ENCODE measurements at regions not wholly inside any gene's neighbourhood (a gene's known extent, or its start where the extent isn't known, plus 50 kb on each side); places are given as distances from the start of the nearest gene placed in this dataset.

DNA sequence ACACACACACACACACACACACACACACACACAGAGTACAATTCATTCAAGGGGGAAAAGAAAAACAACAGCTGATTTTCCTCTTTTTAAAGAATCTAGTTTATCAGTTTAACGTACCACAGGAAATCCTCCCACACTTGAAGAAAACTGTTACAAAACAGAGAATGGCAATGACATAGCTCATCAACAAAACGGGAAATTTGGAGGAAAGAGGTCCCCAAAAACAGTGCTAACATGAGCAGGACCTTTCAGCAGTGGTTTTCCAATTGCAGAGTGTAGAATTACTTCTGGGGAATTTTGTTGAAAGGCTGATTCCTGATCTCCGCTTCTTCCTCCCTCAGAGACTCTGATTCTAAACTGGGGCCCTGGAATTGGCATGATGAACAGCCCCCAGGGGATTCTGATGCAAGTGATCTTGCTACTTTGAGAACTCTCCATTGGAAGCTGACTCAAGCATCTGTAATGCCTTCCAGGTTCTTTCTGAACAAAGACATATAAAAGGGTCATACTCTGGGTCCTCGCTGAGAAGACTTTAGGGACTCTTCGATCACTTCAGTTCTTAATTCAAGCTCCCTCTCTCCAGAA lies 442.6 kb upstream of the PROK2 start:
- no peak overlapping the region for H3K4me3 ChIP-seq (ENCODE audit: extremely low read depth, insufficient read depth, low read length, poor library complexity, severe bottlenecking)
- H3K9me3 ChIP-seq (ENCODE audit: control insufficient read depth, low read length), result peaks cover 22% of the 10 kb centered on the region
- H3K36me3 ChIP-seq (ENCODE audit: control insufficient read depth, insufficient read depth, low read length), result no peaks in the 10 kb centered on the region
- 85 to 92% methylated on average over 4 of the region's 5 CpGs for WGBS, 2 experiments (ENCODE audit: insufficient coverage in 2 of 2)
- no peak overlapping the region for H3K27ac ChIP-seq (ENCODE audit: low read depth, low read length, severe bottlenecking)
- no peaks in the 10 kb centered on the region for H3K4me1 ChIP-seq (ENCODE audit: control insufficient read depth, insufficient read depth, low read length, poor library complexity, severe bottlenecking)

DNA sequence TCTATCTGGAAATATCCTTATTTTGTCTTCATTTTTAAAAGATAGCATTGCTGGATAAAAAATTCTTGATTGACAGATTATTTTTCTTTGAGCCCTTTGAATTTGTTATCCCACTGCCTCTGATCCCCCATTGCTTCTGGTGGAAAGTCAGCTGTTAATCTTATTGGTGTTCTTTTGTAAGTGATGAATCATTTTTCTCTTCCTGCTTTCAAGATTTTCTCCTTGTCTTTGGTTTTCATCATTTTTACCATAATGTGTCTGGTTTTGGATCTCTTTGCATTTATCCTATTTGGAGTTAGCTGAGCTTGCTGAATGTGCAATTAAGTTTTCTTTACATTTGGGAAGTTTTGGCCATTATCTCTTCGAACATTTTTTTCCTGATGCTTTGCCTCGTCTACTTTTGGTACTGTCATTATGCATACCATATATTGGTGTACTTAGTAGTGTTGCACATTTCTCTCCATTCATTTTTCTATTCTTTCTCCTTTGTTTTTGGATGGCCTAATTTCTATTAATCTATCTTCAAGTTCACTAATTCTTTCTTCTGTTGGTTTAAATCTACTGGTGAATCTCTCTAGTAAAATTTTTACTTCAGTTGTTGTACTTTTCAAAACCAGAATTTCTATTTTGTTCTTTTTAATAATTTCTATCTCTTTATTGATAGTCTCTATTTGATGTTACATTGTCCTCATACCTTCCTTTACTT lies 440.0 kb upstream of the PROK2 start:
- Histone ChIP-seq H3K9me3 (ENCODE audit: control insufficient read depth, low read length) (peaks cover 22% of the 10 kb centered on the region), H3K36me3 (ENCODE audit: control insufficient read depth, insufficient read depth, low read length) (no peaks in the 10 kb centered on the region), H3K4me1 (ENCODE audit: control insufficient read depth, insufficient read depth, low read length, poor library complexity, severe bottlenecking) (no peaks in the 10 kb centered on the region), H3K4me3 (ENCODE audit: extremely low read depth, insufficient read depth, low read length, poor library complexity, severe bottlenecking) (no peak overlapping the region), H3K27ac (ENCODE audit: low read depth, low read length, severe bottlenecking) (no peak overlapping the region)
- WGBS, 2 experiments (ENCODE audit: insufficient coverage in 2 of 2), result no CpG with 5 or more reads among the region's 2 CpGs

DNA sequence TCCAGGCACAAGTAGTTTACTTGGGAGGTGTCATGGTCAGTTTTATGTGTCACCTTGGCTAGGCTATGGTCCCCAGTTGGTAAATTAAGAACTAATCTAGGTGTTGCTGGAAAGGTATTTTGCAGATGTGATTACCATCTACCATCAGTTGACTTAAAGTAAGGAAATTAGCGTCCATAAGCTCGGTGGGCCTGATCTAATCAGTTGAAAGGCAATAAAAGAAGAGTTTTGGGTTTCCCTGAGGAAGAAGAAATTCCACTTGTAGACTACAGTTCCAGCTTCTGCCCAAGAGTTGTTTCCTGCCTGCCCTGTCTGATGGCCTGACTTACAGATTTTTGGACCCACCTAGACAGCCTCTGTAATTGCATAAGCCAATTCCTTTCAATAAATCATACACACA lies 438.7 kb upstream of the PROK2 start:
- Histone ChIP-seq H3K9me3 (ENCODE audit: control insufficient read depth, low read length) (peaks cover 22% of the 10 kb centered on the region), H3K4me1 (ENCODE audit: control insufficient read depth, insufficient read depth, low read length, poor library complexity, severe bottlenecking) (no peaks in the 10 kb centered on the region), H3K36me3 (ENCODE audit: control insufficient read depth, insufficient read depth, low read length) (no peaks in the 10 kb centered on the region), H3K27ac (ENCODE audit: low read depth, low read length, severe bottlenecking) (no peak overlapping the region), H3K4me3 (ENCODE audit: extremely low read depth, insufficient read depth, low read length, poor library complexity, severe bottlenecking) (no peak overlapping the region)
- WGBS, 2 experiments (ENCODE audit: insufficient coverage in 2 of 2), result 100% methylated on average over 2 of the region's 2 CpGs; no CpG with 5 or more reads in 1 of the 2 experiments

DNA sequence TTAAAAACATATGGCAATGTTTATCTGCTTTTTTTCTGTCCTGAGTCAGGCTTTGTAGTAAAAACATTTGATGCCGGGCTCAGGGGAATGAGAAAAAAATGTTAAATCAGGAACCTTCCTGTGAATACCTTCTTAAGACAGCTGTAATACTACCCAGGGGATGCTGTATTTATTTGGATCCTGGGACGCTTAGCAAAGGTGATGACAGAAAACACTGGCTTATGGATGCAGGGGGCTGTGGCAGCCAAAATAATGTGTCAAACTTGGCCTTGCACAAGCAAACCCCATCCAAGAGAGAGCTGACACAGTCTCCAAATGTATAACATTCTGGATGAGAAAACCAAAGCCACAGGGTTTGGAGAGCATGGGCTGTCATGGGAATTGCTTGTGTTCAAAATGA lies 438.2 kb upstream of the PROK2 start:
- Histone ChIP-seq H3K36me3 (ENCODE audit: control insufficient read depth, insufficient read depth, low read length) (no peaks in the 10 kb centered on the region), H3K4me1 (ENCODE audit: control insufficient read depth, insufficient read depth, low read length, poor library complexity, severe bottlenecking) (no peaks in the 10 kb centered on the region), H3K4me3 (ENCODE audit: extremely low read depth, insufficient read depth, low read length, poor library complexity, severe bottlenecking) (no peak overlapping the region), H3K9me3 (ENCODE audit: control insufficient read depth, low read length) (peaks cover 22% of the 10 kb centered on the region), H3K27ac (ENCODE audit: low read depth, low read length, severe bottlenecking) (no peak overlapping the region)
- WGBS, 2 experiments (ENCODE audit: insufficient coverage in 2 of 2), result 78% methylated on average over 2 of the region's 2 CpGs; no CpG with 5 or more reads in 1 of the 2 experiments

DNA sequence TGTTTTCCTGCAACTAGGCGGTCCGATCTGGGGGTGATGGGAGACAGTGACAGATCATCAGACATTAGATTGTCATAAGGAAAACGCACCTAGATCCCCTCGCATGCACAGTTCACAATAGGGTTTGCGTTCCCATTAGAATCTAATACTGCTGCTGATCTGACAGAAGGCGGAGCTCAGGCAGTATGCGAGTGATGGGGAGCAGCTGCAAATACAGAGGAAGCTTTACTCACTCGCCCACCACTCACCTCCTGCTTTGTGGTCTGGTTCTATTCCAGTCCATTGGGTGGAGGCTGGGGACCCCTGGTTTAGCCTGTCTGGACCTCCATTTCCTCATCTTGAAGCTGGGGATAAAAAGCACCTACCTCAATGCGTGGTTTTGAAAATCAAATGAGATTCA lies 437.5 kb upstream of the PROK2 start:
- whole genome bisulfite sequencing, 2 experiments (ENCODE audit: insufficient coverage in 2 of 2), result 91 to 98% methylated on average over 8 to 9 of the region's 9 CpGs
- no peak overlapping the region for H3K27ac ChIP-seq (ENCODE audit: low read depth, low read length, severe bottlenecking)
- H3K36me3 ChIP-seq (ENCODE audit: control insufficient read depth, insufficient read depth, low read length), result no peaks in the 10 kb centered on the region
- peaks cover 22% of the 10 kb centered on the region for H3K9me3 ChIP-seq (ENCODE audit: control insufficient read depth, low read length)
- no peak overlapping the region for H3K4me3 ChIP-seq (ENCODE audit: extremely low read depth, insufficient read depth, low read length, poor library complexity, severe bottlenecking)
- H3K4me1 ChIP-seq (ENCODE audit: control insufficient read depth, insufficient read depth, low read length, poor library complexity, severe bottlenecking), result no peaks in the 10 kb centered on the region

DNA sequence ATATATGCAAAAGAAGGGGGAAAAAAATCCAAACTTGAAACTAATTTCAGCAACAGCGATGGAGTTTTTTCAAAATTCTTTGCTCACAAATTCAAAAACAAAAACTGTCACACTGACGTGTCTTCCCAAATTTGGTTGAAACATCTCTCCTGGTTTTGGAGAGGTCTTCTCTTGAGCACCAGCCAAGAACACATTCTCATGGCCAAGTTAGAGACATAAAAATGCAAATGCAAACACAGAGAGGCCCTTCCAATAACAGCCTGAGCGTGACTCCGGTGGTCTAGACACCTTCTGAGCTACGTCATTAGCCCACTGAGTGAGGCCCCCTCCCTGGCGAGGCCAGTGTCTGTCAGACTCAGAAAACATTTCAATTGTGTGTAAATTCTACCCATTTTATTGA lies 436.0 kb upstream of the PROK2 start:
- 77 to 90% methylated on average over 3 to 4 of the region's 6 CpGs for whole genome bisulfite sequencing, 2 experiments (ENCODE audit: insufficient coverage in 2 of 2)
- H3K27ac ChIP-seq (ENCODE audit: low read depth, low read length, severe bottlenecking), result no peak overlapping the region
- H3K4me1 ChIP-seq (ENCODE audit: control insufficient read depth, insufficient read depth, low read length, poor library complexity, severe bottlenecking), result no peaks in the 10 kb centered on the region
- H3K9me3 ChIP-seq (ENCODE audit: control insufficient read depth, low read length), result peaks cover 16% of the 10 kb centered on the region
- no peak overlapping the region for H3K4me3 ChIP-seq (ENCODE audit: extremely low read depth, insufficient read depth, low read length, poor library complexity, severe bottlenecking)
- H3K36me3 ChIP-seq (ENCODE audit: control insufficient read depth, insufficient read depth, low read length), result no peaks in the 10 kb centered on the region

DNA sequence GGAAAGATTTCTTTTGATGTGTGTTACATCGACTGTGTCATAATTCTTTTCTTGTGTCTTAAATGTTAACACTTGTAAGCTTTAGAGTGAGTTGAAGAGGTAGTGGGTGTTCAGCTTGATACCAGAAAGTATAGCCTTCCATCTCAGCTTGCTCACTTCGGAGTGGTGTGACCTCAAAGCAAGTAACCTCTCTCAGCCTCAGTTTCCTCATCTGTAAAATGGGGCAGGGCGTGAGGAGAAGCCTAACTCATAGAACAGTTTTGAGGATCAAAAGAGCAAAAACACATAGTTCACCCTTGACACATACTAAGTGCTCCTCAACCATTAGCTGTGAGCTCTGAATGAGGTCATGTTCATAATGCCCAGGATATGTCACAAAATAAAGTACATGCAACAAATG lies 434.8 kb upstream of the PROK2 start:
- Histone ChIP-seq H3K27ac (ENCODE audit: low read depth, low read length, severe bottlenecking) (no peak overlapping the region), H3K4me1 (ENCODE audit: control insufficient read depth, insufficient read depth, low read length, poor library complexity, severe bottlenecking) (no peaks in the 10 kb centered on the region), H3K36me3 (ENCODE audit: control insufficient read depth, insufficient read depth, low read length) (no peaks in the 10 kb centered on the region), H3K9me3 (ENCODE audit: control insufficient read depth, low read length) (peaks cover 6% of the 10 kb centered on the region), H3K4me3 (ENCODE audit: extremely low read depth, insufficient read depth, low read length, poor library complexity, severe bottlenecking) (no peak overlapping the region)
- 86% methylated on average over 2 of the region's 3 CpGs; no CpG with 5 or more reads in 1 of the 2 experiments for WGBS, 2 experiments (ENCODE audit: insufficient coverage in 2 of 2)

DNA sequence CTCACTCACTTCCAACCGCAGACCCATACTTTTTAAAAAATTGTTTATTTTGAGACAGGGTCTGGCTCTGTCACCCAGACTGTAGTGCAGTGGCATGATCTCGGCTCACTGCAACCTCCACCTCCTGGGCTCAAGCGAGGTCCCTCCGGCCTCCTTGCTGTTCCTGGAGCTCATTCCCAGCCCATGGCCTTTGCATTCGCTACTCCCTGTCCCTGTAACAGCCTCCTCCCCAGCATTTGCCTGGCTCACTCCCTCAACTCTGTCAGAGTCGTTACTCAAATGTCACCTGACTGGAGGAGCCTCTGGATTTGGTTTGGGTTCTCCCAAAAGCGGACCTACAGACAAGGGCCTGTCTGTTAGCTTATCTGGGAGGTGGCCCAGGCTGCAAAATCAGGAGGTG lies 432.6 kb upstream of the PROK2 start:
- H3K9me3 ChIP-seq (ENCODE audit: control insufficient read depth, low read length), result peaks cover 5% of the 10 kb centered on the region
- H3K4me3 ChIP-seq (ENCODE audit: extremely low read depth, insufficient read depth, low read length, poor library complexity, severe bottlenecking), result no peak overlapping the region
- H3K36me3 ChIP-seq (ENCODE audit: control insufficient read depth, insufficient read depth, low read length), result no peaks in the 10 kb centered on the region
- 79 to 87% methylated on average over 5 to 7 of the region's 7 CpGs for WGBS, 2 experiments (ENCODE audit: insufficient coverage in 2 of 2)
- H3K4me1 ChIP-seq (ENCODE audit: control insufficient read depth, insufficient read depth, low read length, poor library complexity, severe bottlenecking), result peaks cover 3% of the 10 kb centered on the region
- no peak overlapping the region for H3K27ac ChIP-seq (ENCODE audit: low read depth, low read length, severe bottlenecking)

DNA sequence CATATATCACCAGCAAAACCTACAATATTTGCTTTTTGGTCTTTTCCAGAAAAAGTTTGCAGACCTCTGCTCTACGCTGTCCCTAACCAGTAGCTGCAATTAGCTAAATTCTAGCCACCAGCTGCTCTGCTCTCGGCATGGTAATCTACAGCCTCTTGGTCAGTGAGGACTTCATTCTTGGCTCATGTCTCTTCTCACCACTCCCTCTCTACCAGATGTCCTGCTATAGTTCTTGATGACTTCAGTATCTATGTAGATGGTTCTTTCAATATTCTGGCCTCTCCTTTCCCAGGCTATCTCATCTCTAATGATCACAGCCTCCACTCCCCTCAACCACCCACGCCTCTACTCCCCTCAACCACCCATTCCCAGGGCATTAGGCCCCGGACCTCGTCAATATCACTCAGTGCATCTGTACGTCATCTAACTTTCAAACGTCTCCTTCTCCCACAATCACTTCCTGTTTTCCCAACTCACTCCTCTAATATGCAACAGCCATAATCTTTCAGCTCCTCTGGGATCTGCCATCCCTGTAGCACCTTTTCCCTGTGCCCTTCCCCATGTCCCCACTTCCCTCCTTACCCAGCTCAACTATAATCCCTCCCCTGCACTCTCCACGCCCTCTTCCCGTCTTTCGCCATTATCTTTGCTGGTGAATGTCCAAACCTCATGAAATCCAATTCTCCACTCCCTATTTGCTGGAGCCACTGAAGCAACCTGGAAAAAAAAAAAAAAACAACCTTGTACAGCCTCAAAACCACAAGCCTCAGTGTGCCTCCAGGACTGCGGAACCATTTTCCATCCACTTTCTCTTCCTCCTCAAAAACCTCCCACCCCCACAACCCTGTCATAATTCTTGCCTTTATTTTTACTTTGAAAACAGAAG lies 429.4 kb upstream of the PROK2 start:
- 91 to 93% methylated on average over 10 to 11 of the region's 11 CpGs for WGBS, 2 experiments (ENCODE audit: insufficient coverage in 2 of 2)
- Histone ChIP-seq H3K27ac (ENCODE audit: low read depth, low read length, severe bottlenecking) (no peak overlapping the region), H3K9me3 (ENCODE audit: control insufficient read depth, low read length) (peaks cover 5% of the 10 kb centered on the region), H3K4me1 (ENCODE audit: control insufficient read depth, insufficient read depth, low read length, poor library complexity, severe bottlenecking) (peaks cover 3% of the 10 kb centered on the region), H3K4me3 (ENCODE audit: extremely low read depth, insufficient read depth, low read length, poor library complexity, severe bottlenecking) (no peak overlapping the region), H3K36me3 (ENCODE audit: control insufficient read depth, insufficient read depth, low read length) (no peaks in the 10 kb centered on the region)

DNA sequence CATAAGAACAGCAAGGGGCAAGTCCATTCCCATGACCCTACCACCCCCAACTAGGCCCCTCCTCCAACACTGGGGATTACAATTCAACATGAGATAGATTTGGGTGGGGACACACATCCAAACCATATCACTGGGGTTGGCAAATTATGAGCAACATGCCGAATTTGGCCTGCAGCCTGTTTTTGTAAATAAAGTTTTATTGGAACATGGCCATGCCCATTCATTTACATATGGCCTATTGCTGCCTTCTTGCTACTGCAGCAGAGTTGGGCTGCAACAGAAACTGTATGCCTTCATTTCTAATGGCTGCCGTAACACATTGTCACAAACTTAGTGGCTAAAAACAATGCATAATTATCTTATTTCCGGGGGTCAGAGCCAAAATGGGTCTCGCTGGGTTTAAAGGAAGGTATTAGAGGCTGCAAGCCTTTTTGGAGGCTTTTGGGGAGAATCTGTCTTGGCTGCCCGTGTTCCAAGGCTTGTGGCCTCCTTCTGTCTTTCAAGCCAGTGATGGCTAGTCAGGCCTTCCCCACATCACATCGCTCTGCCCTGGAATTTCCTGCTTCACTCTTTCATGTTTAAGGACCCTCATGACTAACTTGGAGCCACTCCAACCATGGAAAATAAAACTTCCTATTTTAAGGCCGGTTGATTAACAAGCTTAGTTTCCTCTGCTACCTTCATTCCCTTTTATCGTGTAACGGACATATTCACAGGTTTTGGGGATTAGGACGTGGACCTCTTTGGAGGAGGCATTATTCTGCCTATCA lies 428.5 kb upstream of the PROK2 start:
- peaks cover 5% of the 10 kb centered on the region for H3K9me3 ChIP-seq (ENCODE audit: control insufficient read depth, low read length)
- 88 to 93% methylated on average over 7 to 8 of the region's 10 CpGs for WGBS, 2 experiments (ENCODE audit: insufficient coverage in 2 of 2)

More for the DNA sequence above, 428.5 kb upstream of the PROK2 start:
- Histone ChIP-seq H3K27ac (ENCODE audit: low read depth, low read length, severe bottlenecking) (no peak overlapping the region), H3K4me3 (ENCODE audit: extremely low read depth, insufficient read depth, low read length, poor library complexity, severe bottlenecking) (no peak overlapping the region), H3K4me1 (ENCODE audit: control insufficient read depth, insufficient read depth, low read length, poor library complexity, severe bottlenecking) (peaks cover 3% of the 10 kb centered on the region), H3K36me3 (ENCODE audit: control insufficient read depth, insufficient read depth, low read length) (no peaks in the 10 kb centered on the region)
